ENCODE measurements at regions not wholly inside any gene's neighbourhood (a gene's known extent, or its start where the extent isn't known, plus 50 kb on each side); places are given as distances from the start of the nearest gene placed in this dataset.
"Not testable (repeated sequence)": the region's sequence is repeated elsewhere in the genome, so short reads cannot be mapped to it uniquely, and the experiment has no call there.

GRCh38 chr5:51802551-51803184 is 419.4 kb downstream of the ISL1 start:
- H3K4me1 ChIP-seq (ENCODE audit: control insufficient read depth in 1 of 2, insufficient read depth in 2 of 2, low read length in 2 of 2), result no peaks in the 10 kb centered on the region
- no peaks in the 10 kb centered on the region for H3K27me3 ChIP-seq (ENCODE audit: control insufficient read depth in 1 of 2, insufficient read depth in 2 of 2, low read length in 2 of 2)
- H3K4me3 ChIP-seq (ENCODE audit: low read depth in 1 of 2, low read length in 2 of 2), result no peak overlapping the region
- no peaks in the 10 kb centered on the region for H3K9me3 ChIP-seq (ENCODE audit: control insufficient read depth in 1 of 2, low read length in 2 of 2)
- H3K9ac ChIP-seq (ENCODE audit: low read depth in 1 of 2, low read length in 2 of 2), result no peak overlapping the region
- no peaks in the 10 kb centered on the region for H3K36me3 ChIP-seq (ENCODE audit: control insufficient read depth in 1 of 2, insufficient read depth in 2 of 2, low read length in 2 of 2)
- H3K27ac ChIP-seq (ENCODE audit: low read depth, low read length), result no peak overlapping the region

- Histone ChIP-seq H3K27me3 (ENCODE audit: control insufficient read depth in 1 of 2, insufficient read depth in 2 of 2, low read length in 2 of 2) (no peaks in the 10 kb centered on the region), H3K27ac (ENCODE audit: low read depth, low read length) (no peak overlapping the region), H3K36me3 (ENCODE audit: control insufficient read depth in 1 of 2, insufficient read depth in 2 of 2, low read length in 2 of 2) (no peaks in the 10 kb centered on the region), H3K4me3 (ENCODE audit: low read depth in 1 of 2, low read length in 2 of 2) (no peak overlapping the region), H3K9ac (ENCODE audit: low read depth in 1 of 2, low read length in 2 of 2) (no peak overlapping the region), H3K9me3 (ENCODE audit: control insufficient read depth in 1 of 2, low read length in 2 of 2) (no peaks in the 10 kb centered on the region), H3K4me1 (ENCODE audit: control insufficient read depth in 1 of 2, insufficient read depth in 2 of 2, low read length in 2 of 2) (no peaks in the 10 kb centered on the region)
Measured at GRCh38 chr5:51806677-51807076, 423.4 kb downstream of the ISL1 start.

- no peaks in the 10 kb centered on the region for H3K9me3 ChIP-seq (ENCODE audit: control insufficient read depth in 1 of 2, low read length in 2 of 2)
- no peak overlapping the region for H3K4me3 ChIP-seq (ENCODE audit: low read depth in 1 of 2, low read length in 2 of 2)
- no peaks in the 10 kb centered on the region for H3K4me1 ChIP-seq (ENCODE audit: control insufficient read depth in 1 of 2, insufficient read depth in 2 of 2, low read length in 2 of 2)
- H3K27ac ChIP-seq (ENCODE audit: low read depth, low read length), result no peak overlapping the region
- no peaks in the 10 kb centered on the region for H3K27me3 ChIP-seq (ENCODE audit: control insufficient read depth in 1 of 2, insufficient read depth in 2 of 2, low read length in 2 of 2)
- no peaks in the 10 kb centered on the region for H3K36me3 ChIP-seq (ENCODE audit: control insufficient read depth in 1 of 2, insufficient read depth in 2 of 2, low read length in 2 of 2)
- no peak overlapping the region for H3K9ac ChIP-seq (ENCODE audit: low read depth in 1 of 2, low read length in 2 of 2)
Measured at GRCh38 chr5:51810592-51810991, 427.3 kb downstream of the ISL1 start.

GRCh38 chr5:51811883-51812471 is 428.7 kb downstream of the ISL1 start:
- no peak overlapping the region for H3K27ac ChIP-seq (ENCODE audit: low read depth, low read length)
- H3K4me1 ChIP-seq (ENCODE audit: control insufficient read depth in 1 of 2, insufficient read depth in 2 of 2, low read length in 2 of 2), result no peaks in the 10 kb centered on the region
- H3K36me3 ChIP-seq (ENCODE audit: control insufficient read depth in 1 of 2, insufficient read depth in 2 of 2, low read length in 2 of 2), result no peaks in the 10 kb centered on the region
- H3K4me3 ChIP-seq (ENCODE audit: low read depth in 1 of 2, low read length in 2 of 2), result no peak overlapping the region
- H3K27me3 ChIP-seq (ENCODE audit: control insufficient read depth in 1 of 2, insufficient read depth in 2 of 2, low read length in 2 of 2), result no peaks in the 10 kb centered on the region
- no peak overlapping the region for H3K9ac ChIP-seq (ENCODE audit: low read depth in 1 of 2, low read length in 2 of 2)
- no peaks in the 10 kb centered on the region for H3K9me3 ChIP-seq (ENCODE audit: control insufficient read depth in 1 of 2, low read length in 2 of 2)

GRCh38 chr5:51814817-51815216 is 431.6 kb downstream of the ISL1 start:
- not testable (repeated sequence) for H3K9me3 ChIP-seq (ENCODE audit: control insufficient read depth in 1 of 2, low read length in 2 of 2); H3K4me1 ChIP-seq (ENCODE audit: control insufficient read depth in 1 of 2, insufficient read depth in 2 of 2, low read length in 2 of 2); H3K27me3 ChIP-seq (ENCODE audit: control insufficient read depth in 1 of 2, insufficient read depth in 2 of 2, low read length in 2 of 2); H3K36me3 ChIP-seq (ENCODE audit: control insufficient read depth in 1 of 2, insufficient read depth in 2 of 2, low read length in 2 of 2); H3K4me3 ChIP-seq (ENCODE audit: low read depth in 1 of 2, low read length in 2 of 2); H3K9ac ChIP-seq (ENCODE audit: low read depth in 1 of 2, low read length in 2 of 2); H3K27ac ChIP-seq (ENCODE audit: low read depth, low read length)

GRCh38 chr5:51816427-51816826 is 433.2 kb downstream of the ISL1 start:
- no peak overlapping the region for H3K4me3 ChIP-seq (ENCODE audit: low read depth in 1 of 2, low read length in 2 of 2)
- H3K9me3 ChIP-seq (ENCODE audit: control insufficient read depth in 1 of 2, low read length in 2 of 2), result no peaks in the 10 kb centered on the region
- H3K27me3 ChIP-seq (ENCODE audit: control insufficient read depth in 1 of 2, insufficient read depth in 2 of 2, low read length in 2 of 2), result no peaks in the 10 kb centered on the region

GRCh38 chr5:51821697-51822096 is 438.4 kb downstream of the ISL1 start:
- no peaks in the 10 kb centered on the region for H3K9me3 ChIP-seq (ENCODE audit: control insufficient read depth in 1 of 2, low read length in 2 of 2)
- no peak overlapping the region for H3K27ac ChIP-seq (ENCODE audit: low read depth, low read length)
- H3K9ac ChIP-seq (ENCODE audit: low read depth in 1 of 2, low read length in 2 of 2), result no peak overlapping the region
- no peak overlapping the region for H3K4me3 ChIP-seq (ENCODE audit: low read depth in 1 of 2, low read length in 2 of 2)
- no peaks in the 10 kb centered on the region for H3K36me3 ChIP-seq (ENCODE audit: control insufficient read depth in 1 of 2, insufficient read depth in 2 of 2, low read length in 2 of 2)
- H3K4me1 ChIP-seq (ENCODE audit: control insufficient read depth in 1 of 2, insufficient read depth in 2 of 2, low read length in 2 of 2), result no peaks in the 10 kb centered on the region
- H3K27me3 ChIP-seq (ENCODE audit: control insufficient read depth in 1 of 2, insufficient read depth in 2 of 2, low read length in 2 of 2), result no peaks in the 10 kb centered on the region

More at GRCh38 chr5:51816427-51816826, 433.2 kb downstream of the ISL1 start:
- no peaks in the 10 kb centered on the region for H3K4me1 ChIP-seq (ENCODE audit: control insufficient read depth in 1 of 2, insufficient read depth in 2 of 2, low read length in 2 of 2)
- H3K9ac ChIP-seq (ENCODE audit: low read depth in 1 of 2, low read length in 2 of 2), result no peak overlapping the region
- H3K36me3 ChIP-seq (ENCODE audit: control insufficient read depth in 1 of 2, insufficient read depth in 2 of 2, low read length in 2 of 2), result no peaks in the 10 kb centered on the region
- H3K27ac ChIP-seq (ENCODE audit: low read depth, low read length), result no peak overlapping the region

GRCh38 chr5:51829230-51829629 is 446.0 kb downstream of the ISL1 start:
- Histone ChIP-seq H3K4me1 (ENCODE audit: control insufficient read depth in 1 of 2, insufficient read depth in 2 of 2, low read length in 2 of 2) (no peaks in the 10 kb centered on the region), H3K27me3 (ENCODE audit: control insufficient read depth in 1 of 2, insufficient read depth in 2 of 2, low read length in 2 of 2) (no peaks in the 10 kb centered on the region), H3K9me3 (ENCODE audit: control insufficient read depth in 1 of 2, low read length in 2 of 2) (no peaks in the 10 kb centered on the region), H3K4me3 (ENCODE audit: low read depth in 1 of 2, low read length in 2 of 2) (no peak overlapping the region), H3K27ac (ENCODE audit: low read depth, low read length) (no peak overlapping the region), H3K36me3 (ENCODE audit: control insufficient read depth in 1 of 2, insufficient read depth in 2 of 2, low read length in 2 of 2) (no peaks in the 10 kb centered on the region), H3K9ac (ENCODE audit: low read depth in 1 of 2, low read length in 2 of 2) (no peak overlapping the region)

- Histone ChIP-seq H3K9ac (ENCODE audit: low read depth in 1 of 2, low read length in 2 of 2) (no peak overlapping the region), H3K9me3 (ENCODE audit: control insufficient read depth in 1 of 2, low read length in 2 of 2) (no peaks in the 10 kb centered on the region), H3K4me1 (ENCODE audit: control insufficient read depth in 1 of 2, insufficient read depth in 2 of 2, low read length in 2 of 2) (no peaks in the 10 kb centered on the region), H3K27ac (ENCODE audit: low read depth, low read length) (no peak overlapping the region), H3K4me3 (ENCODE audit: low read depth in 1 of 2, low read length in 2 of 2) (no peak overlapping the region), H3K36me3 (ENCODE audit: control insufficient read depth in 1 of 2, insufficient read depth in 2 of 2, low read length in 2 of 2) (no peaks in the 10 kb centered on the region), H3K27me3 (ENCODE audit: control insufficient read depth in 1 of 2, insufficient read depth in 2 of 2, low read length in 2 of 2) (no peaks in the 10 kb centered on the region)
Measured at GRCh38 chr5:51829691-51830090, 446.4 kb downstream of the ISL1 start.

- H3K27ac ChIP-seq (ENCODE audit: low read depth, low read length), result no peak overlapping the region
- no peaks in the 10 kb centered on the region for H3K36me3 ChIP-seq (ENCODE audit: control insufficient read depth in 1 of 2, insufficient read depth in 2 of 2, low read length in 2 of 2)
- no peak overlapping the region for H3K9ac ChIP-seq (ENCODE audit: low read depth in 1 of 2, low read length in 2 of 2)
- H3K4me3 ChIP-seq (ENCODE audit: low read depth in 1 of 2, low read length in 2 of 2), result no peak overlapping the region
- H3K9me3 ChIP-seq (ENCODE audit: control insufficient read depth in 1 of 2, low read length in 2 of 2), result no peaks in the 10 kb centered on the region
- no peaks in the 10 kb centered on the region for H3K4me1 ChIP-seq (ENCODE audit: control insufficient read depth in 1 of 2, insufficient read depth in 2 of 2, low read length in 2 of 2)
- H3K27me3 ChIP-seq (ENCODE audit: control insufficient read depth in 1 of 2, insufficient read depth in 2 of 2, low read length in 2 of 2), result no peaks in the 10 kb centered on the region
Measured at GRCh38 chr5:51832934-51833470, 449.8 kb downstream of the ISL1 start.

Measured in duodenal mucosa (tissue), 2 donors.